GM20000 (cell line): ENCODE measurements at regions not wholly inside any gene's neighbourhood (a gene's known extent, or its start where the extent isn't known, plus 50 kb on each side); places are given as distances from the start of the nearest gene placed in this dataset.

Experiments used
- DNase-seq: peaks from one replicate; pipeline ENCODE4 v3.0.0; 2012; ENCODE audit warnings: low spot score
- CTCF ChIP-seq: IDR thresholded peaks from 2 replicates; pipeline ENCODE4 v1.5.1; 2012; ENCODE audit warnings: mild to moderate bottlenecking, control low read depth; ENCODE audit errors: extremely low read depth, missing control alignments

DNA sequence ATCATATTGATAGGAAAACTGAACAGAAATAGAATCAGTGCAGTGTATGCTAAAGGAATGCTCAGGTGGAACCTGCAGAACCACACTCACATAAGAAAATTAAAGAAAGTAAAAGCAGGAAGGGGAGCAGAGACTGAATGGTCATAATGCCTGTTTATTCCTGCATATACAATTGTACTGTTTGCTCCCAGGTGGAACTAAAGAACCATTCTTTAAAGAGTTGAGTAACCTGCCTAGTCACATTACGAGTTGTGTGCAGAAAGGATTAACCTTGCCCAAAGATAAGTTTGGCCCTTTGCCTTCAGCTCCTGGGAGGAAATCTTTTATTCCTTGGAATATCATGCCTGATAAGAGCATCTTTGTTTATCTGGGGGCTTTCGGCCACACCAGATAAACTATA lies 434.7 kb downstream of the KIF2B start:
- DNase-seq = no peak
- no peak for TF ChIP-seq CTCF

DNA sequence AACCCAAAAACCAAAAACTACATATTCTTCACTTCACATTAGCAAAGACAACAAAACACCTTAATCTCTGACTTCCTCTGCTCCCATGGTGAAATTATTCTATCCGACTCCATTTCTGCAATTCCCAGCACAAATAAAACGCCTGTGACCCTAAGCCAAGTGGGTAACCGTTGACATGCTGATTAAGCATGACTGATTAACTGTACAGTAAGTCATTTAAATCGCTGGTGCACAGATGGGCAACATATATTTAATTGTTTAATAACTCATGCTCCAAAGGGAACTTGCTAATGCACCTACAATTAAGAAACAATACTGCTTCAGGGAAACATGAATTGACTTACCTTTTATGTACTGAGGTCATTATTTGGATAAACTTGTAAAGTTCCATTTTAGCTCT lies 436.7 kb downstream of the KIF2B start:
- DNase-seq = no peak
- no peak for TF ChIP-seq CTCF

GRCh38 chr17:54261465-54261864 lies 438.7 kb downstream of the KIF2B start:
- DNase-seq = no peak
- no peak for TF ChIP-seq CTCF

DNA sequence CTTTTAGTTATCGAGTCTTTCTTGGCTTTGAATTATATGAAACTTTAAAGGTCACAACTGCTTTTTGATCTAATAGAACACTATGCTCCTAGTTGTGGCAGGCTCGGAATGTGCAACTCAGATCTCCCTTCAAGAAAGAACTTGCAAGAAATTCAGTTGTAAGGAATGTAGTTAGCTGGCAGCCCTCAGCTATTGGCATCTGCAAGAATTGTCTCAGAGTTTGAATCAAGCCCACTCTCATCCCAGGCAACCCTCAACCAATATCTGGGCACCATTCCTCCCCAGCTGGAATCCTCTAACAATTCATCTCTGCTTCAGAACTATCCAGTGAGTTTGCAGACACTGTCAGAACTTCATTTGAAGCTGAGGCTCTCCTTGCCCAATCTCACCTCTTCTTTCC lies 447.2 kb downstream of the KIF2B start:
- DNase-seq = no peak
- TF ChIP-seq CTCF = no peak

- TF ChIP-seq CTCF = no peak
- DNase-seq = no peak
Measured at GRCh38 chr17:54270499-54270898, 447.8 kb downstream of the KIF2B start.

DNA sequence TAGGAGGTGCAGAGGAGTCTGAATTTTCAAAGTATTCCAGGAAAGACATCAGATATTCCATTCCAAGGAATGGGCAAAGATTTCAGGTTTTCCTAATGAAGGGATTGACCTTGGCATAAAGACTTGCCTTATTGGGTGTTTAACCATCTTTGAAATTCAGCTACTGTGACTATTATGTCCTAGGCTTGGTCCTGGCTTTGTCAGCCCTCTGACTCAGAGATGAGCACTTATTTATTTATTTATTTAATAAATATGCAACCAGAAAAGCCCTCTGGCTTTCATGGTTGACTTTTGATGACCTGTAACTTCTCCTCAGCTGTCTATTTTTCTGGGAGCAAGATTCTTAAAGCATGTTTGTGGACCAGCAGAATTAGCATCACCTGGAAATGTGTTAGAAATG lies 455.1 kb downstream of the KIF2B start:
- TF ChIP-seq CTCF = no peak
- no peak for DNase-seq

DNA sequence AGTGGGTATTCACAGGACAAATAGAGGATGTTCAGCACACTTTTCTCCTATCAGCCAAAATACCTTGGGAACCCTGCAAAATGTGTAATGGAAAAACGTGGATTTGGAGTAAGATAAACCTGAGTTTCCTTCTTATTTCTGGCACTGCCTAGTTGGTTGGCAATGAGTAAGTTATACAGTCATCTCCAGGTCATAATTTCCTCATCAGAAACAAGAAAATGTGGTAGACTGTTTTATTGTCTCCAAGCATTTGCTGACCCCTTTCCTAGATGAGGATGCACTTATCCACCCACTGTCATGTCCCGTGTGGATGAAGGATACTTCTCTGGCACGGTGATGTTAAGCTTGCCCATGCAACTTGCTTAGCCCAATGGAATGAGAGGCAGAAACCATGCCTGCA lies 458.0 kb downstream of the KIF2B start:
- no peak for TF ChIP-seq CTCF

More for the DNA sequence above, 458.0 kb downstream of the KIF2B start:
- no peak for DNase-seq
